ENCODE measurements at regions not wholly inside any gene's neighbourhood (a gene's known extent, or its start where the extent isn't known, plus 50 kb on each side); places are given as distances from the start of the nearest gene placed in this dataset.

GRCh38 chr15:36256404-36256807, 323.0 kb upstream of the CDIN1 start:
- DNase-seq (ENCODE audit: low read depth), result no peak

GRCh38 chr15:36263666-36264065, 315.8 kb upstream of the CDIN1 start:
- DNase-seq (ENCODE audit: low read depth), result no peak

GRCh38 chr15:36265422-36265821, 314.0 kb upstream of the CDIN1 start:
- DNase-seq (ENCODE audit: low read depth), result no peak

GRCh38 chr15:36271048-36271447, 308.4 kb upstream of the CDIN1 start:
- no peak for DNase-seq (ENCODE audit: low read depth)

GRCh38 chr15:36275656-36276055, 303.8 kb upstream of the CDIN1 start:
- no peak for DNase-seq (ENCODE audit: low read depth)

- peak; percentile 89 for DNase-seq (ENCODE audit: low read depth)
Measured at GRCh38 chr15:36278219-36278618, 301.2 kb upstream of the CDIN1 start.

GRCh38 chr15:36282821-36283220, 296.6 kb upstream of the CDIN1 start:
- no peak for DNase-seq (ENCODE audit: low read depth)

- no peak for DNase-seq (ENCODE audit: low read depth)
Measured at GRCh38 chr15:36284911-36285310, 294.5 kb upstream of the CDIN1 start.

- DNase-seq (ENCODE audit: low read depth), result no peak
Measured at GRCh38 chr15:36291501-36291900, 287.9 kb upstream of the CDIN1 start.

GRCh38 chr15:36294359-36294758, 285.1 kb upstream of the CDIN1 start:
- DNase-seq (ENCODE audit: low read depth), result peak; percentile 17

- DNase-seq (ENCODE audit: low read depth), result no peak
Measured at GRCh38 chr15:36301947-36302346, 277.5 kb upstream of the CDIN1 start.

- DNase-seq (ENCODE audit: low read depth), result no peak
Measured at GRCh38 chr15:36313021-36313420, 266.4 kb upstream of the CDIN1 start.

GRCh38 chr15:36313736-36314280, 265.6 kb upstream of the CDIN1 start:
- DNase-seq (ENCODE audit: low read depth), result no peak

- DNase-seq (ENCODE audit: low read depth), result no peak
Measured at GRCh38 chr15:36315649-36316048, 263.8 kb upstream of the CDIN1 start.

- DNase-seq (ENCODE audit: low read depth), result peak; percentile 79
Measured at GRCh38 chr15:36323615-36324014, 255.8 kb upstream of the CDIN1 start.

GRCh38 chr15:36325206-36325605, 254.2 kb upstream of the CDIN1 start:
- DNase-seq (ENCODE audit: low read depth), result no peak

- no peak for DNase-seq (ENCODE audit: low read depth)
Measured at GRCh38 chr15:36329592-36329991, 249.8 kb upstream of the CDIN1 start.

GRCh38 chr15:36330598-36330997, 248.8 kb upstream of the CDIN1 start:
- peak; percentile 33 for DNase-seq (ENCODE audit: low read depth)

- peak; percentile 48 for DNase-seq (ENCODE audit: low read depth)
Measured at GRCh38 chr15:36331531-36332275, 247.7 kb upstream of the CDIN1 start.

GRCh38 chr15:36332301-36332700, 247.1 kb upstream of the CDIN1 start:
- peak; percentile 91 for DNase-seq (ENCODE audit: low read depth)

GRCh38 chr15:36332896-36333295, 246.5 kb upstream of the CDIN1 start:
- DNase-seq (ENCODE audit: low read depth), result no peak

- DNase-seq (ENCODE audit: low read depth), result peak; percentile 72
Measured at GRCh38 chr15:36334059-36334458, 245.4 kb upstream of the CDIN1 start.

GRCh38 chr15:36335224-36335623, 244.2 kb upstream of the CDIN1 start:
- DNase-seq (ENCODE audit: low read depth), result no peak

- DNase-seq (ENCODE audit: low read depth), result no peak
Measured at GRCh38 chr15:36335659-36336058, 243.8 kb upstream of the CDIN1 start.
